K562 (cell line): ENCODE measurements at regions not wholly inside any gene's neighbourhood (a gene's known extent, or its start where the extent isn't known, plus 50 kb on each side); places are given as distances from the start of the nearest gene placed in this dataset.

ENCODE experiments used
- ATAC-seq: fragments of 200-7000 bp; cut with Tn5 transposase; 3 replicates; pipeline ENCODE4 v1.9.1; 2020; ENCODE audit warnings: moderate library complexity
- BruUV-seq: library from RNA; stranded (reverse); fragments of 400-500 nt; replicated peaks from 2 replicates; lab custom pipeline; 2021; lab: Mats Ljungman, UMichigan
- CTCF ChIA-PET: fragments of 300-600 bp; formaldehyde crosslinking; extraction: SDS; loops from one replicate; lab custom pipeline; 2021; ENCODE audit warnings: low intra/inter-chr PET ratio; lab: Yijun Ruan, JAX
- POLR2A ChIA-PET: fragments of 300-600, 350-650 bp; sonication (Branson Sonifier 250); formaldehyde crosslinking; extraction: SDS; loops from one replicate; lab custom pipeline; 2021; ENCODE audit warnings: antibody characterized with exemption, inconsistent platforms; lab: Yijun Ruan, JAX
- DNase-seq, 4 experiments: peaks; one replicate each; pipeline versions ENCODE4 v3.0.0 to v3.0.0-alpha.2; 2011 to 2018; ENCODE audit warnings: low spot score in 3 of 4, mixed read lengths in 3 of 4; ENCODE audit errors: extremely low read depth in 1 of 4
- FAIRE-seq: peaks from 2 replicates; lab custom pipeline; 2011; peaks lifted over from hg19 to GRCh38; lab: Jason Lieb, UNC
- H2AFZ ChIP-seq: 2 replicates; pipeline ENCODE4 v1.6.0; 2011; ENCODE audit warnings: low read depth, low read length, control low read depth, inconsistent platforms
- H3K27ac ChIP-seq: fragments of 200-600 bp; 3 replicates; pipeline ENCODE4 v1.8.0; 2011; ENCODE audit warnings: low read depth, mild to moderate bottlenecking, control low read depth, inconsistent platforms, low read length, moderate library complexity, mixed read lengths; ENCODE audit errors: extremely low read depth
- H3K27me3 ChIP-seq, 2 experiments: fragments of 300-600 bp in 1 of 2; 2 replicates in 1 of 2; 3 replicates in 1 of 2; pipeline versions ENCODE4 v1.6.0 to v1.8.0; 2011; ENCODE audit warnings: inconsistent platforms in 2 of 2, low read length in 2 of 2, mild to moderate bottlenecking in 1 of 2, mixed read lengths in 1 of 2, moderate library complexity in 1 of 2; ENCODE audit not compliant: control insufficient read depth in 2 of 2, insufficient read depth in 2 of 2
- H3K36me3 ChIP-seq: fragments of 300-600 bp; 3 replicates; pipeline ENCODE4 v1.8.0; 2011; ENCODE audit warnings: mild to moderate bottlenecking, low read length, inconsistent platforms; ENCODE audit not compliant: control insufficient read depth, insufficient read depth
- H3K4me1 ChIP-seq, 2 experiments: fragments of 200-600 bp in 1 of 2; replicated peaks in 1 of 2; 2 replicates in 1 of 2; 3 replicates in 1 of 2; pipeline versions ENCODE4 v1.5.1 to v1.8.0; 2011; ENCODE audit warnings: inconsistent platforms in 2 of 2, low read length in 2 of 2, mild to moderate bottlenecking in 1 of 2, mixed read lengths in 1 of 2, moderate library complexity in 1 of 2; ENCODE audit not compliant: control insufficient read depth in 2 of 2, insufficient read depth in 2 of 2
- H3K4me2 ChIP-seq: 2 replicates; pipeline ENCODE4 v1.6.1; 2011; ENCODE audit warnings: low read length, control low read depth, inconsistent platforms, mixed read lengths; ENCODE audit not compliant: insufficient read depth
- H3K4me3 ChIP-seq: fragments of 200-600 bp; sonication (generic), shearing (Covaris generic); 2 replicates; pipeline ENCODE4 v1.5.1; 2016; ENCODE audit warnings: control low read depth, inconsistent platforms
- H3K79me2 ChIP-seq: fragments of 200-600 bp; 3 replicates; pipeline ENCODE4 v1.8.0; 2011; ENCODE audit warnings: low read length, inconsistent platforms; ENCODE audit not compliant: control insufficient read depth, insufficient read depth
- H3K9ac ChIP-seq, 2 experiments: 2 replicates each; pipeline versions ENCODE4 v1.6.0 to v1.6.1; 2011; ENCODE audit warnings: low read depth in 2 of 2, low read length in 2 of 2, control low read depth in 1 of 2, inconsistent platforms in 1 of 2, mild to moderate bottlenecking in 1 of 2, mixed read lengths in 1 of 2; ENCODE audit not compliant: insufficient read depth in 1 of 2
- H3K9me1 ChIP-seq: one replicate; pipeline ENCODE4 v1.6.0; 2011; ENCODE audit warnings: inconsistent platforms, mild to moderate bottlenecking, low read length, moderate library complexity; ENCODE audit not compliant: control insufficient read depth, insufficient read depth
- H3K9me3 ChIP-seq: replicated peaks from 2 replicates; pipeline ENCODE4 v1.5.1; 2011; ENCODE audit warnings: low read depth, low read length, inconsistent platforms; ENCODE audit not compliant: control insufficient read depth, insufficient read depth
- H4K20me1 ChIP-seq: replicated peaks from 2 replicates; pipeline ENCODE4 v1.6.1; 2011; ENCODE audit warnings: low read length, inconsistent platforms, mixed read lengths; ENCODE audit not compliant: control insufficient read depth, insufficient read depth
- FOXJ2 ChIP-seq: fragments of 200-800 bp; sonication (Bioruptor generic); IDR thresholded peaks from 2 replicates; pipeline ENCODE4 v1.6.1; 2016; ENCODE audit warnings: missing genetic modification characterization, missing compliant biosample characterization
- MEF2A ChIP-seq: IDR thresholded peaks from 2 replicates; pipeline ENCODE4 v1.6.1; 2011; ENCODE audit warnings: low read depth, mild to moderate bottlenecking, low read length, moderate library complexity; ENCODE audit not compliant: control insufficient read depth
- MYC ChIP-seq, 2 experiments: fragments of 250-450 bp in 1 of 2; sonication (Bioruptor Pico) in 1 of 2; IDR thresholded peaks; 2 replicates each; pipeline versions ENCODE4 v1.5.1 to v1.6.1; 2012 to 2021; ENCODE audit warnings: low read depth in 2 of 2, borderline replicate concordance in 1 of 2, improper control_type of control experiment in 1 of 2, low read length in 1 of 2, mild to moderate bottlenecking in 1 of 2, moderate library complexity in 1 of 2
- XRCC5 ChIP-seq: fragments of 200-400 bp; formaldehyde crosslinking; IDR thresholded peaks from 2 replicates; pipeline ENCODE4 v1.6.1; 2017; ENCODE audit warnings: low read depth, mild to moderate bottlenecking, low read length
- WGBS: fragments of 100-300 bp; shearing (Covaris generic); methylation state at CpG from one replicate; pipeline ENCODE4 v1.1.6; 2016; ENCODE audit warnings: low coverage, mixed read lengths; ENCODE audit not compliant: insufficient coverage; ENCODE audit errors: missing lambda C conversion rate; 5-methylcytosine and 5-hydroxymethylcytosine counted together
- in situ Hi-C: fragments of 300-500 bp; cut with MboI; formaldehyde crosslinking; loops from 4 replicates; pipeline ENCODE4 v1.15.0; 2018; ENCODE audit warnings: inconsistent platforms, mixed read lengths
- intact Hi-C: fragments of 100-400 bp; cut with micrococcal nuclease; formaldehyde crosslinking; loops from 2 replicates; pipeline ENCODE4 v1.14.2; 2022
- TF ChIP-seq, protein P1 (sequence below): fragments of 450-650 bp; conservative IDR thresholded peaks from 2 replicates; pipeline ENCODE4 v1.6.1; 2016; ENCODE audit warnings: missing genetic modification characterization, low read depth, mild to moderate bottlenecking, missing compliant biosample characterization, moderate library complexity
- TF ChIP-seq, protein P2 (sequence below): fragments of 450-650 bp; formaldehyde crosslinking; IDR thresholded peaks from 2 replicates; pipeline ENCODE4 v1.4.0; 2020; ENCODE audit warnings: mild to moderate bottlenecking, mixed read lengths

DNA sequence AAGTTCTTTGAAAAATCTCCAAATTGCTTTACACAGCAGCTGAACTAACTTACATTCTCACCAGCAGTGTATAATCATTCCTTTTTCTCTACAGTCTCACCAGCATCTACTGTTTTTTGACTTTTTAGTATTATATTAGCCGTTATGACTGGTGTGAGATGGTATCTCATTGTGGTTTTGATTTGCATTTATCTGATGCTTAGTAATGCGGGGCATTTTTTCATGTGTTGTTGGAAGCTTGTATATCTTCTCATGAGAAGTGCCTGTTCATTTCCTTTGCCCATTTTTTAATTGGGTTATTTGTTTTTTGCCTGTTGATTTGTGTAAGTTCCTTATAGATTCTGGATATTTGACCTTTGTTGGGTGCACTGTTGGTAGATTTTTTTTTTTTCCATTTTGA, 931.7 kb downstream of the CENPC start (continued):
- TF ChIP-seq, protein P1, sequence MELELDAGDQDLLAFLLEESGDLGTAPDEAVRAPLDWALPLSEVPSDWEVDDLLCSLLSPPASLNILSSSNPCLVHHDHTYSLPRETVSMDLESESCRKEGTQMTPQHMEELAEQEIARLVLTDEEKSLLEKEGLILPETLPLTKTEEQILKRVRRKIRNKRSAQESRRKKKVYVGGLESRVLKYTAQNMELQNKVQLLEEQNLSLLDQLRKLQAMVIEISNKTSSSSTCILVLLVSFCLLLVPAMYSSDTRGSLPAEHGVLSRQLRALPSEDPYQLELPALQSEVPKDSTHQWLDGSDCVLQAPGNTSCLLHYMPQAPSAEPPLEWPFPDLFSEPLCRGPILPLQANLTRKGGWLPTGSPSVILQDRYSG (tag): no peak
- TF ChIP-seq FOXJ2 (tag): no peak
- TF ChIP-seq, all 486 proteins: peak for 0

DNA sequence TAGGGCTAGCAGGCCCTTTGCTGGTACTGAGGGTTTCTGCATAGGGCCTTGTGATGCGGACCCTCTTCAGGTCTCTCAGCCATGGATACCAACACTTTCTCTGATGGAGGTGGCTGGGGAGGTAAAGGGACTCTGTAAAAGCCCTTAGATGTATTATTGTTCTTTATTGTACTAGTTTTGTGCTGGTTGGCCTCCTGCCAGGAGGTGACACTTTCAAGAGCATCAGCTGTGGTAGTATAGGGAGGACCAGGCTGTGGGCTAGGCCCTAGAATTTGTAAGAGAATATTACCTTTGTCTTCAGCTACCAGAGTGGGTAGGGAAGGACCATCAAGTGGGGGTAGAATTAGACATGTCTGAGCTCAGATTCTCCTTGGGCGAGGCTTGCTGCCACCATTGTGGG, 936.3 kb downstream of the CENPC start:
- H3K4me1 ChIP-seq: no peaks in the 10 kb centered on the region
- no TSS peak for BruUV-seq
- H3K4me2 ChIP-seq: no peak overlapping the region
- no peak for DNase-seq
- H3K9ac ChIP-seq: no peak overlapping the region
- no peak overlapping the region for H2AFZ ChIP-seq
- ATAC-seq: no peak
- H3K9me3 ChIP-seq: no peaks in the 10 kb centered on the region
- H3K9me1 ChIP-seq: no peaks in the 10 kb centered on the region
- no peaks in the 10 kb centered on the region for H3K79me2 ChIP-seq
- H3K27me3 ChIP-seq: no peaks in the 10 kb centered on the region
- H3K4me3 ChIP-seq: no peak overlapping the region
- no peaks in the 10 kb centered on the region for H4K20me1 ChIP-seq
- TF ChIP-seq MYC (IDR thresholded peaks at IDR 0.05; ENCODE audit: low read depth, low read length): no peak
- no peak for TF ChIP-seq MYC (CRISPR knock-in tag; IDR thresholded peaks at IDR 0.05; ENCODE audit: borderline replicate concordance, low read depth)
- no peak for TF ChIP-seq FOXJ2 (tag)
- no peak for TF ChIP-seq XRCC5
- TF ChIP-seq, protein P2, sequence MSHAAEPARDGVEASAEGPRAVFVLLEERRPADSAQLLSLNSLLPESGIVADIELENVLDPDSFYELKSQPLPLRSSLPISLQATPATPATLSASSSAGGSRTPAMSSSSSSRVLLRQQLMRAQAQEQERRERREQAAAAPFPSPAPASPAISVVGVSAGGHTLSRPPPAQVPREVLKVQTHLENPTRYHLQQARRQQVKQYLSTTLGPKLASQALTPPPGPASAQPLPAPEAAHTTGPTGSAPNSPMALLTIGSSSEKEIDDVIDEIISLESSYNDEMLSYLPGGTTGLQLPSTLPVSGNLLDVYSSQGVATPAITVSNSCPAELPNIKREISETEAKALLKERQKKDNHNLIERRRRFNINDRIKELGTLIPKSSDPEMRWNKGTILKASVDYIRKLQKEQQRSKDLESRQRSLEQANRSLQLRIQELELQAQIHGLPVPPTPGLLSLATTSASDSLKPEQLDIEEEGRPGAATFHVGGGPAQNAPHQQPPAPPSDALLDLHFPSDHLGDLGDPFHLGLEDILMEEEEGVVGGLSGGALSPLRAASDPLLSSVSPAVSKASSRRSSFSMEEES (CRISPR knock-in tag): no peak
- no peak for TF ChIP-seq MEF2A
- TF ChIP-seq, all 486 proteins: peak for 0
- CTCF ChIA-PET: no interaction called here
- no peaks in the 10 kb centered on the region for H3K36me3 ChIP-seq
- intact Hi-C loops (no loop called here), in situ Hi-C loops (no loop called here)
- POLR2A ChIA-PET: no interaction called here
- WGBS: 0% methylated on average over 2 of the region's 2 CpGs
- no peak overlapping the region for H3K27ac ChIP-seq
- FAIRE-seq: no peak
